Testis (tissue), 2 donors: ENCODE measurements at regions not wholly inside any gene's neighbourhood (a gene's known extent, or its start where the extent isn't known, plus 50 kb on each side); places are given as distances from the start of the nearest gene placed in this dataset.

Source experiments
- DNase-seq: peaks from one replicate; pipeline ENCODE4 v3.0.0-alpha.2; 2019
- H3K27ac ChIP-seq, 2 donors: fragments of 200-600 bp; sonication (generic); one replicate each; pipeline ENCODE4 v1.5.1; 2019
- H3K27me3 ChIP-seq: fragments of 200-600 bp; sonication (generic); one replicate; pipeline ENCODE4 v1.5.1; 2019
- H3K36me3 ChIP-seq: fragments of 200-600 bp; sonication (generic); one replicate; pipeline ENCODE4 v1.5.1; 2017; ENCODE audit warnings: low read depth; ENCODE audit errors: missing control alignments
- H3K4me1 ChIP-seq: fragments of 200-600 bp; sonication (generic); one replicate; pipeline ENCODE4 v1.5.1; 2019
- H3K4me3 ChIP-seq, 2 donors: fragments of 200-600 bp; sonication (generic); one replicate each; pipeline ENCODE4 v1.5.1; 2017 to 2019
- H3K9me3 ChIP-seq: fragments of 200-600 bp; sonication (generic); one replicate; pipeline ENCODE4 v1.5.1; 2017
- CTCF ChIP-seq, 3 experiments: fragments of 450-650 bp in 2 of 3; fragments of 200-600 bp in 1 of 3; sonication (generic) in 1 of 3; IDR thresholded peaks; one replicate each; pipeline ENCODE4 v1.5.1; 2016 to 2019; ENCODE audit warnings: antibody characterized with exemption in 3 of 3, mild to moderate bottlenecking in 2 of 3, moderate library complexity in 1 of 3
- POLR2A ChIP-seq: fragments of 450-650 bp; IDR thresholded peaks from one replicate; pipeline ENCODE4 v1.6.1; 2017; ENCODE audit warnings: antibody characterized with exemption, mild to moderate bottlenecking, moderate library complexity
- whole genome bisulfite sequencing, 2 donors: methylation state at CpG; one replicate each; pipeline ENCODE4 v1.1.5; 2018; 5-methylcytosine and 5-hydroxymethylcytosine counted together
- intact Hi-C: fragments of 100-400 bp; cut with DNase I; formaldehyde crosslinking; loops from one replicate; pipeline ENCODE4 v1.15.1; 2023; ENCODE audit warnings: low total_unique reads

- DNase-seq, result no peak
- TF ChIP-seq POLR2A, result no peak
- TF ChIP-seq CTCF (IDR thresholded peaks at IDR 0.05), result no peak
These were observed 505.7 kb upstream of the IL12A start for GRCh38 chr3:159482994-159483367.

GRCh38 chr3:159486580-159486979 lies 502.1 kb upstream of the IL12A start:
- WGBS, 2 donors, result 68 to 84% methylated on average over 2 of the region's 2 CpGs
- DNase-seq, result no peak
- intact Hi-C loops, result no loop called here

More at GRCh38 chr3:159482994-159483367, 505.7 kb upstream of the IL12A start:
- Histone ChIP-seq H3K27ac (no peak overlapping the region), H3K4me1 (no peaks in the 10 kb centered on the region), H3K27me3 (no peaks in the 10 kb centered on the region), H3K9me3 (no peaks in the 10 kb centered on the region), H3K4me3 (no peak overlapping the region), H3K36me3 (no peaks in the 10 kb centered on the region)
- intact Hi-C loops, result no loop called here
- WGBS, 2 donors, result 54 to 56% methylated on average over 5 of the region's 5 CpGs

GRCh38 chr3:159487304-159487703 lies 501.3 kb upstream of the IL12A start:
- H3K4me1 ChIP-seq, result no peaks in the 10 kb centered on the region
- intact Hi-C loops, result no loop called here
- no peaks in the 10 kb centered on the region for H3K27me3 ChIP-seq
- no peaks in the 10 kb centered on the region for H3K36me3 ChIP-seq
- no peak for DNase-seq
- H3K9me3 ChIP-seq, result no peaks in the 10 kb centered on the region
- WGBS, 2 donors, result 63 to 71% methylated on average over 2 of the region's 2 CpGs
- no peak overlapping the region for H3K4me3 ChIP-seq
- TF ChIP-seq CTCF (IDR thresholded peaks at IDR 0.05) (no peak), POLR2A (no peak)
- no peak overlapping the region for H3K27ac ChIP-seq

More at GRCh38 chr3:159486580-159486979, 502.1 kb upstream of the IL12A start:
- no peak overlapping the region for H3K4me3 ChIP-seq
- no peaks in the 10 kb centered on the region for H3K36me3 ChIP-seq
- H3K27me3 ChIP-seq, result no peaks in the 10 kb centered on the region
- H3K27ac ChIP-seq, result no peak overlapping the region
- no peaks in the 10 kb centered on the region for H3K9me3 ChIP-seq
- H3K4me1 ChIP-seq, result no peaks in the 10 kb centered on the region
- TF ChIP-seq POLR2A, result no peak
- no peak for TF ChIP-seq CTCF (IDR thresholded peaks at IDR 0.05)

GRCh38 chr3:159488602-159489001 lies 500.0 kb upstream of the IL12A start:
- no peak overlapping the region for H3K27ac ChIP-seq
- H3K27me3 ChIP-seq, result no peaks in the 10 kb centered on the region
- H3K4me1 ChIP-seq, result no peaks in the 10 kb centered on the region
- WGBS, 2 donors, result 52 to 67% methylated on average over 2 of the region's 2 CpGs
- no peak for TF ChIP-seq POLR2A
- TF ChIP-seq CTCF (IDR thresholded peaks at IDR 0.05), result no peak
- intact Hi-C loops, result no loop called here
- H3K36me3 ChIP-seq, result no peaks in the 10 kb centered on the region
- H3K4me3 ChIP-seq, result no peak overlapping the region
- no peak for DNase-seq
- H3K9me3 ChIP-seq, result no peaks in the 10 kb centered on the region

- WGBS, 2 donors, result 58 to 91% methylated on average over 2 of the region's 2 CpGs
These were observed 491.3 kb upstream of the IL12A start for GRCh38 chr3:159497361-159497760.

More at GRCh38 chr3:159497361-159497760, 491.3 kb upstream of the IL12A start:
- Histone ChIP-seq H3K9me3 (no peaks in the 10 kb centered on the region), H3K27ac (no peak overlapping the region), H3K4me1 (no peaks in the 10 kb centered on the region), H3K27me3 (no peaks in the 10 kb centered on the region), H3K36me3 (no peaks in the 10 kb centered on the region), H3K4me3 (no peak overlapping the region)
- TF ChIP-seq POLR2A (no peak), CTCF (IDR thresholded peaks at IDR 0.05) (no peak)
- intact Hi-C loops, result no loop called here
- no peak for DNase-seq
